Fibroblast of lung (primary cell): ENCODE measurements at regions not wholly inside any gene's neighbourhood (a gene's known extent, or its start where the extent isn't known, plus 50 kb on each side); places are given as distances from the start of the nearest gene placed in this dataset.

Experiments
- DNase-seq, 2 donors: peaks; one replicate each; pipeline versions ENCODE4 v3.0.0 to v3.0.0-alpha.2; 2010; ENCODE audit warnings: low read depth in 2 of 2
- H2AFZ ChIP-seq: 2 replicates; pipeline ENCODE4 v1.5.1; 2012; ENCODE audit warnings: low read length, control low read depth, inconsistent platforms
- H3K27ac ChIP-seq: 2 replicates; pipeline ENCODE4 v1.5.1; 2011; ENCODE audit warnings: low read length, control low read depth; ENCODE audit not compliant: insufficient read depth
- H3K27me3 ChIP-seq: 2 replicates; pipeline ENCODE4 v1.5.1; 2011; ENCODE audit warnings: mild to moderate bottlenecking, low read length; ENCODE audit not compliant: control insufficient read depth, insufficient read depth
- H3K36me3 ChIP-seq: 2 replicates; pipeline ENCODE4 v1.5.1; 2011; ENCODE audit warnings: low read length; ENCODE audit not compliant: control insufficient read depth, insufficient read depth
- H3K4me1 ChIP-seq: 2 replicates; pipeline ENCODE4 v1.5.1; 2011; ENCODE audit warnings: low read length; ENCODE audit not compliant: control insufficient read depth, insufficient read depth; ENCODE audit errors: extremely low read depth
- H3K4me2 ChIP-seq: 2 replicates; pipeline ENCODE4 v1.5.1; 2011; ENCODE audit warnings: low read length, control low read depth; ENCODE audit not compliant: insufficient read depth; ENCODE audit errors: extremely low read depth
- H3K4me3 ChIP-seq, 4 experiments: fragments of 200-600 bp in 1 of 4; sonication (generic) in 1 of 4; replicated peaks in 1 of 4; 2 replicates each; pipeline ENCODE4 v1.5.1; 2011 to 2016; ENCODE audit warnings: low read length in 4 of 4, low read depth in 3 of 4, mild to moderate bottlenecking in 3 of 4, control low read depth in 2 of 4, inconsistent platforms in 1 of 4, mixed read lengths in 1 of 4; ENCODE audit not compliant: insufficient read depth in 1 of 4; ENCODE audit errors: control extremely low read depth in 1 of 4
- H3K79me2 ChIP-seq: 2 replicates; pipeline ENCODE4 v1.5.1; 2012; ENCODE audit warnings: mild to moderate bottlenecking, low read length, inconsistent platforms; ENCODE audit not compliant: control insufficient read depth, insufficient read depth
- H3K9ac ChIP-seq: 2 replicates; pipeline ENCODE4 v1.5.1; 2011; ENCODE audit warnings: mild to moderate bottlenecking, low read length, control low read depth; ENCODE audit not compliant: insufficient read depth
- H3K9me3 ChIP-seq: 2 replicates; pipeline ENCODE4 v1.5.1; 2012; ENCODE audit warnings: low read depth, low read length; ENCODE audit not compliant: control insufficient read depth, insufficient read depth
- H4K20me1 ChIP-seq: 2 replicates; pipeline ENCODE4 v1.5.1; 2011; ENCODE audit warnings: low read length; ENCODE audit not compliant: control insufficient read depth, insufficient read depth; ENCODE audit errors: extremely low read depth
- CTCF ChIP-seq, 2 donors: IDR thresholded peaks in 1 of 2; conservative IDR thresholded peaks in 1 of 2; 1 replicate in 1 of 2; 2 replicates in 1 of 2; pipeline ENCODE4 v1.5.1; 2011 to 2012; ENCODE audit warnings: low read length in 2 of 2, control low read depth in 1 of 2, inconsistent platforms in 1 of 2, low read depth in 1 of 2, mild to moderate bottlenecking in 1 of 2
- EZH2 ChIP-seq: IDR thresholded peaks from 2 replicates; pipeline ENCODE4 v1.5.1; 2012; ENCODE audit warnings: low read length, control low read depth, mild to moderate bottlenecking; ENCODE audit errors: missing control alignments

- no peak overlapping the region for H3K27ac ChIP-seq
- no peak overlapping the region for H3K4me2 ChIP-seq
- H3K36me3 ChIP-seq, result no peaks in the 10 kb centered on the region
- H4K20me1 ChIP-seq, result no peaks in the 10 kb centered on the region
- H3K9me3 ChIP-seq, result no peaks in the 10 kb centered on the region
- no peak for DNase-seq
- no peak overlapping the region for H2AFZ ChIP-seq
- H3K79me2 ChIP-seq, result no peaks in the 10 kb centered on the region
- H3K27me3 ChIP-seq, result no peaks in the 10 kb centered on the region
- H3K9ac ChIP-seq, result no peak overlapping the region
- H3K4me3 ChIP-seq, result no peak overlapping the region
- H3K4me1 ChIP-seq, result no peaks in the 10 kb centered on the region
- TF ChIP-seq CTCF (conservative IDR thresholded peaks at IDR 0.05 in 1 of 2, IDR thresholded peaks at IDR 0.05 in 1 of 2; ENCODE audit: low read depth in 1 of 2, low read length in 2 of 2) (no peak), EZH2 (no peak)
Observed at GRCh38 chr9:26243029-26243697, 564.9 kb upstream of the TUSC1 start.

GRCh38 chr9:26240020-26240419 lies 561.8 kb upstream of the TUSC1 start:
- no peaks in the 10 kb centered on the region for H3K79me2 ChIP-seq
- H3K4me2 ChIP-seq, result no peak overlapping the region
- no peaks in the 10 kb centered on the region for H3K27me3 ChIP-seq
- no peaks in the 10 kb centered on the region for H3K4me1 ChIP-seq
- no peak overlapping the region for H3K27ac ChIP-seq
- no peaks in the 10 kb centered on the region for H3K36me3 ChIP-seq
- no peak for TF ChIP-seq EZH2
- TF ChIP-seq CTCF (conservative IDR thresholded peaks at IDR 0.05 in 1 of 2, IDR thresholded peaks at IDR 0.05 in 1 of 2; ENCODE audit: low read depth in 1 of 2, low read length in 2 of 2), result no peak
- no peak overlapping the region for H3K9ac ChIP-seq
- DNase-seq, result no peak
- no peaks in the 10 kb centered on the region for H3K9me3 ChIP-seq
- H4K20me1 ChIP-seq, result no peaks in the 10 kb centered on the region
- no peak overlapping the region for H2AFZ ChIP-seq
- no peak overlapping the region for H3K4me3 ChIP-seq

- DNase-seq, result no peak
- no peaks in the 10 kb centered on the region for H3K27me3 ChIP-seq
- TF ChIP-seq CTCF (conservative IDR thresholded peaks at IDR 0.05 in 1 of 2, IDR thresholded peaks at IDR 0.05 in 1 of 2; ENCODE audit: low read depth in 1 of 2, low read length in 2 of 2), result no peak
- no peak for TF ChIP-seq EZH2
- no peaks in the 10 kb centered on the region for H3K9me3 ChIP-seq
- H3K36me3 ChIP-seq, result no peaks in the 10 kb centered on the region
- H3K4me1 ChIP-seq, result no peaks in the 10 kb centered on the region
- H3K79me2 ChIP-seq, result no peaks in the 10 kb centered on the region
- no peak overlapping the region for H3K4me3 ChIP-seq
- H4K20me1 ChIP-seq, result no peaks in the 10 kb centered on the region
- H2AFZ ChIP-seq, result no peak overlapping the region
- H3K4me2 ChIP-seq, result no peak overlapping the region
- H3K9ac ChIP-seq, result no peak overlapping the region
- H3K27ac ChIP-seq, result no peak overlapping the region
Observed at GRCh38 chr9:26237256-26237655, 559.0 kb upstream of the TUSC1 start.
